ENCODE measurements at regions not wholly inside any gene's neighbourhood (a gene's known extent, or its start where the extent isn't known, plus 50 kb on each side); places are given as distances from the start of the nearest gene placed in this dataset.

DNA sequence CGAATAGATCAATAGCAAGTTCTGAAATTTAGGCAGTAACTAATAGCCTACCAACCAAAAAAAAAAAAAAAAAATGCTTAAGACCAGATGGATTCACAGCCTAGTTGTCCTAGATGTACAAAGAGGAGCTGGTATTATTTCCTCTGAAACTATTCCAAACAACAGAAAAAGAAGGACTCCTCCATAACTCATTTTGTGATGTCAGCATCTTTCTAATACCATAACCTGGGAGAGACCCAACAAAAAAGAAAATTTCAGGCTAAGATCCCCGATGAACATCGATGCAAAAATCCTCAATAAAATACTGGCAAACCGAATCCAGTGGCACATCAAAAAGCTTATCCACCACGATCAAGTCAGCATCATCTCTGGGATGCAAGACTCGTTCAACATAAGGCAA, 1557.9 kb downstream of the C4orf33 start:
- Histone ChIP-seq H3K4me1 (ENCODE audit: control insufficient read depth, extremely low read depth, insufficient read depth, low read length) (no peaks in the 10 kb centered on the region), H3K4me3 (replicated peaks in 1 of 4; ENCODE audit: control extremely low read depth in 1 of 4, insufficient read depth in 1 of 4, low read depth in 3 of 4, low read length in 4 of 4) (no peak overlapping the region), H3K27ac (ENCODE audit: insufficient read depth, low read length) (no peak overlapping the region), H3K27me3 (ENCODE audit: control insufficient read depth, insufficient read depth, low read length) (no peaks in the 10 kb centered on the region), H3K36me3 (ENCODE audit: control insufficient read depth, insufficient read depth, low read length) (no peaks in the 10 kb centered on the region), H3K9me3 (ENCODE audit: control insufficient read depth, insufficient read depth, low read depth, low read length) (no peaks in the 10 kb centered on the region), H3K79me2 (ENCODE audit: control insufficient read depth, insufficient read depth, low read length) (no peaks in the 10 kb centered on the region), H3K9ac (ENCODE audit: insufficient read depth, low read length) (no peak overlapping the region), H2AFZ (ENCODE audit: low read length) (no peak overlapping the region), H4K20me1 (ENCODE audit: control insufficient read depth, extremely low read depth, insufficient read depth, low read length) (no peaks in the 10 kb centered on the region), H3K4me2 (ENCODE audit: extremely low read depth, insufficient read depth, low read length) (no peak overlapping the region)
- DNase-seq (ENCODE audit: low read depth in 2 of 2): no peak
- no peak for TF ChIP-seq EZH2 (IDR thresholded peaks at IDR 0.05; ENCODE audit: low read length, missing control alignments)
- TF ChIP-seq, protein P1, sequence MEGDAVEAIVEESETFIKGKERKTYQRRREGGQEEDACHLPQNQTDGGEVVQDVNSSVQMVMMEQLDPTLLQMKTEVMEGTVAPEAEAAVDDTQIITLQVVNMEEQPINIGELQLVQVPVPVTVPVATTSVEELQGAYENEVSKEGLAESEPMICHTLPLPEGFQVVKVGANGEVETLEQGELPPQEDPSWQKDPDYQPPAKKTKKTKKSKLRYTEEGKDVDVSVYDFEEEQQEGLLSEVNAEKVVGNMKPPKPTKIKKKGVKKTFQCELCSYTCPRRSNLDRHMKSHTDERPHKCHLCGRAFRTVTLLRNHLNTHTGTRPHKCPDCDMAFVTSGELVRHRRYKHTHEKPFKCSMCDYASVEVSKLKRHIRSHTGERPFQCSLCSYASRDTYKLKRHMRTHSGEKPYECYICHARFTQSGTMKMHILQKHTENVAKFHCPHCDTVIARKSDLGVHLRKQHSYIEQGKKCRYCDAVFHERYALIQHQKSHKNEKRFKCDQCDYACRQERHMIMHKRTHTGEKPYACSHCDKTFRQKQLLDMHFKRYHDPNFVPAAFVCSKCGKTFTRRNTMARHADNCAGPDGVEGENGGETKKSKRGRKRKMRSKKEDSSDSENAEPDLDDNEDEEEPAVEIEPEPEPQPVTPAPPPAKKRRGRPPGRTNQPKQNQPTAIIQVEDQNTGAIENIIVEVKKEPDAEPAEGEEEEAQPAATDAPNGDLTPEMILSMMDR (conservative IDR thresholded peaks at IDR 0.05 in 1 of 2, IDR thresholded peaks at IDR 0.05 in 1 of 2; ENCODE audit: low read depth in 1 of 2, low read length in 2 of 2): no peak

DNA sequence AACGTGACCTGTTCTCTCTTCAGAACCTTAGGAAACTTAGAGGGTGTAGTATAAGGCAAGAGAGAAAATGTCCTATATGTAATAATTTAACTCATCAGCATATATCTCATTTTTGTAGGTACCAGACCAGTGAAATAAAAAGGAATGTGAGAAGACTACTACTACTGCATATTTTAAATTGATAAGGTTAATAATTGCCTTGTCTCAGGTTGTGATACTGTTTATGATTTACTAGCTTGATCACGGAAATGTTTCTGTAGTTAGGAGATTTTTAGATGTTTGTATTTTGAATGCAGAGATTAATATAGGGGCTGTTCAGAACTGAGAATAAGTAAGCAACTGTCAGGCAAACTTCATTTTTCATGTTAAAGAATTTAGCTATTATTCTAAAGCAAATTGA, 1563.4 kb downstream of the C4orf33 start:
- Histone ChIP-seq H3K4me2 (ENCODE audit: extremely low read depth, insufficient read depth, low read length) (no peak overlapping the region), H3K4me3 (replicated peaks in 1 of 4; ENCODE audit: control extremely low read depth in 1 of 4, insufficient read depth in 1 of 4, low read depth in 3 of 4, low read length in 4 of 4) (no peak overlapping the region), H3K9me3 (ENCODE audit: control insufficient read depth, insufficient read depth, low read depth, low read length) (no peaks in the 10 kb centered on the region), H3K4me1 (ENCODE audit: control insufficient read depth, extremely low read depth, insufficient read depth, low read length) (no peaks in the 10 kb centered on the region), H3K36me3 (ENCODE audit: control insufficient read depth, insufficient read depth, low read length) (no peaks in the 10 kb centered on the region), H3K79me2 (ENCODE audit: control insufficient read depth, insufficient read depth, low read length) (no peaks in the 10 kb centered on the region), H2AFZ (ENCODE audit: low read length) (no peak overlapping the region), H3K9ac (ENCODE audit: insufficient read depth, low read length) (no peak overlapping the region), H4K20me1 (ENCODE audit: control insufficient read depth, extremely low read depth, insufficient read depth, low read length) (no peaks in the 10 kb centered on the region), H3K27me3 (ENCODE audit: control insufficient read depth, insufficient read depth, low read length) (no peaks in the 10 kb centered on the region), H3K27ac (ENCODE audit: insufficient read depth, low read length) (no peak overlapping the region)
- DNase-seq (ENCODE audit: low read depth in 2 of 2): no peak
- TF ChIP-seq, protein P1 (conservative IDR thresholded peaks at IDR 0.05 in 1 of 2, IDR thresholded peaks at IDR 0.05 in 1 of 2; ENCODE audit: low read depth in 1 of 2, low read length in 2 of 2): no peak
- no peak for TF ChIP-seq EZH2 (IDR thresholded peaks at IDR 0.05; ENCODE audit: low read length, missing control alignments)

DNA sequence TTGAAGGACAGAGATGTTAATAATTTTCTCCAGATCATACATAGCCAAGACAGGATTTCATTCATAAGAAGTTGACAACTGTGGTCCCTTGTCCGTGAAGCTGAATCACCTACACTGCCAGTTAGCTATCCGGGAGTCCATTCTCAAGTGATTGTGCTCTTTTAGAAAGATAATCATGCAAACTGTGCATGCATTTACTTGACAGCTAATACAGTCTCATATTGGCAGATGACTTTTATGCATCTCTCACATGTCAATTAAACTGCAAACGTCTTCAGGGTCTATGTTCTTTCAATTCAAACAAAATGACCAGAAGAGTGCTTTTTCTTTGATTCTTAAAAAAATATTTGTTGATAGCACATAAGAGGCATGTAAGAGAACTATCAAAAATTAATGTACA, 1572.9 kb downstream of the C4orf33 start:
- Histone ChIP-seq H3K27ac (ENCODE audit: insufficient read depth, low read length) (no peak overlapping the region), H3K9ac (ENCODE audit: insufficient read depth, low read length) (no peak overlapping the region), H3K27me3 (ENCODE audit: control insufficient read depth, insufficient read depth, low read length) (no peaks in the 10 kb centered on the region), H4K20me1 (ENCODE audit: control insufficient read depth, extremely low read depth, insufficient read depth, low read length) (no peaks in the 10 kb centered on the region), H3K4me1 (ENCODE audit: control insufficient read depth, extremely low read depth, insufficient read depth, low read length) (no peaks in the 10 kb centered on the region), H2AFZ (ENCODE audit: low read length) (no peak overlapping the region), H3K9me3 (ENCODE audit: control insufficient read depth, insufficient read depth, low read depth, low read length) (no peaks in the 10 kb centered on the region), H3K36me3 (ENCODE audit: control insufficient read depth, insufficient read depth, low read length) (no peaks in the 10 kb centered on the region), H3K4me2 (ENCODE audit: extremely low read depth, insufficient read depth, low read length) (no peak overlapping the region), H3K79me2 (ENCODE audit: control insufficient read depth, insufficient read depth, low read length) (no peaks in the 10 kb centered on the region), H3K4me3 (replicated peaks in 1 of 4; ENCODE audit: control extremely low read depth in 1 of 4, insufficient read depth in 1 of 4, low read depth in 3 of 4, low read length in 4 of 4) (no peak overlapping the region)
- no peak for DNase-seq (ENCODE audit: low read depth in 2 of 2)
- TF ChIP-seq, protein P1 (conservative IDR thresholded peaks at IDR 0.05 in 1 of 2, IDR thresholded peaks at IDR 0.05 in 1 of 2; ENCODE audit: low read depth in 1 of 2, low read length in 2 of 2): no peak
- TF ChIP-seq EZH2 (IDR thresholded peaks at IDR 0.05; ENCODE audit: low read length, missing control alignments): no peak

Data from fibroblast of lung (primary cell).